ENCODE measurements at regions not wholly inside any gene's neighbourhood (a gene's known extent, or its start where the extent isn't known, plus 50 kb on each side); places are given as distances from the start of the nearest gene placed in this dataset.

GRCh38 chr14:86038387-86039042, 508.6 kb downstream of the FLRT2 start:
- TF ChIP-seq MAZ (IDR thresholded peaks at IDR 0.05; ENCODE audit: borderline replicate concordance, low read depth, low read length) (no peak), MAZ (CRISPR knock-in tag; IDR thresholded peaks at IDR 0.05; ENCODE audit: low read depth) (no peak), DBP (CRISPR knock-in tag; IDR thresholded peaks at IDR 0.05; ENCODE audit: not compliant biosample characterization) (no peak), ZSCAN29 (CRISPR knock-in tag; conservative IDR thresholded peaks at IDR 0.05) (no peak), ZFX (CRISPR knock-in tag; IDR thresholded peaks at IDR 0.05; ENCODE audit: low read depth) (no peak), PBX3 (CRISPR knock-in tag; IDR thresholded peaks at IDR 0.05; ENCODE audit: borderline replicate concordance) (no peak), SAP130 (CRISPR knock-in tag; IDR thresholded peaks at IDR 0.05; ENCODE audit: low read depth) (no peak), MYC (CRISPR knock-in tag; IDR thresholded peaks at IDR 0.05; ENCODE audit: borderline replicate concordance) (no peak), POGZ (CRISPR knock-in tag; IDR thresholded peaks at IDR 0.05) (no peak)
